ENCODE measurements at regions not wholly inside any gene's neighbourhood (a gene's known extent, or its start where the extent isn't known, plus 50 kb on each side); places are given as distances from the start of the nearest gene placed in this dataset.

- H3K9ac ChIP-seq (ENCODE audit: low read depth, low read length, poor library complexity) = no peak overlapping the region
- H3K27ac ChIP-seq (replicated peaks; ENCODE audit: low read length) = no peak overlapping the region
- H3K4me2 ChIP-seq (ENCODE audit: insufficient read depth, low read length, poor library complexity, severe bottlenecking) = no peak overlapping the region
- no peak overlapping the region for H2BK15ac ChIP-seq (ENCODE audit: low read length)
- H4K91ac ChIP-seq (ENCODE audit: low read depth, low read length, poor library complexity) = no peak overlapping the region
- no peak overlapping the region for H2BK12ac ChIP-seq (ENCODE audit: low read length)
- peaks cover 0 to 3% of the 10 kb centered on the region in 2 donors for H3K4me1 ChIP-seq (ENCODE audit: control insufficient read depth in 2 of 2, insufficient read depth in 1 of 2, low read depth in 1 of 2, low read length in 2 of 2)
- no peak overlapping the region for H2BK120ac ChIP-seq (ENCODE audit: low read depth, low read length)
- peak overlapping the region; percentile 69 for H2AFZ ChIP-seq (ENCODE audit: low read length)
- H4K8ac ChIP-seq (ENCODE audit: low read depth, low read length) = no peak overlapping the region
- no peak overlapping the region for H2AK5ac ChIP-seq (ENCODE audit: low read depth, low read length)
- DNase-seq (ENCODE audit: low spot score) = no peak
- H3K36me3 ChIP-seq (replicated peaks in 1 of 2; ENCODE audit: control insufficient read depth in 2 of 2, insufficient read depth in 2 of 2, low read length in 2 of 2) = no peaks in the 10 kb centered on the region
- H3K27me3 ChIP-seq (ENCODE audit: control insufficient read depth in 3 of 3, insufficient read depth in 3 of 3, low read depth in 1 of 3, low read length in 3 of 3) = no peaks in the 10 kb centered on the region
- H3K14ac ChIP-seq (ENCODE audit: low read length) = no peak overlapping the region
- no peak overlapping the region for H3K23ac ChIP-seq (ENCODE audit: low read depth, low read length, poor library complexity)
- WGBS, 2 donors (ENCODE audit: extremely low coverage in 2 of 2, insufficient read length in 2 of 2, insufficient replicate concordance in 1 of 2) = no CpG with 5 or more reads among the region's 2 CpGs
- H3K4ac ChIP-seq (ENCODE audit: low read length) = no peak overlapping the region
- H2BK5ac ChIP-seq (ENCODE audit: low read length) = no peak overlapping the region
- no peak overlapping the region for H3K18ac ChIP-seq (ENCODE audit: low read length)
- H3K4me3 ChIP-seq (ENCODE audit: low read length in 2 of 2) = no peak overlapping the region
- no peaks in the 10 kb centered on the region for H3K79me1 ChIP-seq (ENCODE audit: low read depth, low read length)
- H3K9me3 ChIP-seq (replicated peaks in 1 of 2; ENCODE audit: control insufficient read depth in 2 of 2, insufficient read depth in 1 of 2, low read depth in 1 of 2, low read length in 2 of 2) = no peaks in the 10 kb centered on the region
Observed at GRCh38 chr4:117784266-117784665, 250.0 kb upstream of the NDST3 start.

- no CpG with 5 or more reads among the region's 2 CpGs for WGBS, 2 donors (ENCODE audit: extremely low coverage in 2 of 2, insufficient read length in 2 of 2, insufficient replicate concordance in 1 of 2)
- Histone ChIP-seq H4K8ac (ENCODE audit: low read depth, low read length) (no peak overlapping the region), H3K4me1 (ENCODE audit: control insufficient read depth in 2 of 2, insufficient read depth in 1 of 2, low read depth in 1 of 2, low read length in 2 of 2) (peaks cover 0 to 3% of the 10 kb centered on the region in 2 donors)
Observed at GRCh38 chr4:117786566-117786965, 247.7 kb upstream of the NDST3 start.

DNA sequence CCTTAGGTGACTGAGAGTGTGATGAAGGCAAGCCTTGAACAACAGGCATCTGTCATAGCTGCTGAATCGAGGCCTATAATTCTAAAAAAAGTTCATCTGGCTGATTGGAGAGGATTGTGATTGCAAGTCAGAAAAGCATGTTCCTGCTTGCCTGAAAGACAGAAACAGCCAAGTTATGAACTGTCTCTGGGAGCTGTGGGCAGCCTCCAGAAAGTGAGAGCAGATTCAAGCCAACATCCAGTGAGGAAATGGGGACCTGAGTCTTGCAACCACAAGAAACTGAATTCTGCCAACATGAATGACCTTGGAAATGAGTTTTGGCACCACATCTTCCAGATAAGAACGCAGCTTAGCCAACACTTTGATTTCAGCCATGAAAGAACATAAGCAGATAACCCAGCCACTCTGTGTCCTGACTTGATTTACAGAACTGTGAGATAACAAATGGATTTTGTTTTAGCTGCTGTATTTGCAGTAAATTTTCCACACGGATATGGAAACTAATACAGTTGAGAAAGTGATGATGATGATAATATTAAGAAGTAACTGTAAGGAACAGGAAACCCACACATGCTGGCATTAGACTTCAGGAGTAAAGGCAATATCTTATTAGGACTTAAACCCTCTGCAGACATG, 240.3 kb upstream of the NDST3 start:
- no peaks in the 10 kb centered on the region for H3K4me1 ChIP-seq (ENCODE audit: control insufficient read depth in 2 of 2, insufficient read depth in 1 of 2, low read depth in 1 of 2, low read length in 2 of 2)
- peak overlapping the region; percentile 51 for H2AFZ ChIP-seq (ENCODE audit: low read length)
- H3K4me3 ChIP-seq (ENCODE audit: low read length in 2 of 2) = no peak overlapping the region
- H2BK12ac ChIP-seq (ENCODE audit: low read length) = no peak overlapping the region
- H3K36me3 ChIP-seq (replicated peaks in 1 of 2; ENCODE audit: control insufficient read depth in 2 of 2, insufficient read depth in 2 of 2, low read length in 2 of 2) = no peaks in the 10 kb centered on the region
- H3K18ac ChIP-seq (ENCODE audit: low read length) = no peak overlapping the region
- H3K27ac ChIP-seq (replicated peaks; ENCODE audit: low read length) = no peak overlapping the region
- H4K8ac ChIP-seq (ENCODE audit: low read depth, low read length) = no peak overlapping the region
- DNase-seq (ENCODE audit: low spot score) = no peak
- no peak overlapping the region for H4K91ac ChIP-seq (ENCODE audit: low read depth, low read length, poor library complexity)
- H2BK15ac ChIP-seq (ENCODE audit: low read length) = no peak overlapping the region
- H2AK5ac ChIP-seq (ENCODE audit: low read depth, low read length) = no peak overlapping the region
- no CpG with 5 or more reads among the region's 3 CpGs for WGBS, 2 donors (ENCODE audit: extremely low coverage in 2 of 2, insufficient read length in 2 of 2, insufficient replicate concordance in 1 of 2)
- no peaks in the 10 kb centered on the region for H3K79me1 ChIP-seq (ENCODE audit: low read depth, low read length)
- no peaks in the 10 kb centered on the region for H3K27me3 ChIP-seq (ENCODE audit: control insufficient read depth in 3 of 3, insufficient read depth in 3 of 3, low read depth in 1 of 3, low read length in 3 of 3)
- no peak overlapping the region for H2BK5ac ChIP-seq (ENCODE audit: low read length)
- no peak overlapping the region for H2BK120ac ChIP-seq (ENCODE audit: low read depth, low read length)
- no peak overlapping the region for H3K14ac ChIP-seq (ENCODE audit: low read length)
- H3K23ac ChIP-seq (ENCODE audit: low read depth, low read length, poor library complexity) = no peak overlapping the region
- no peaks in the 10 kb centered on the region for H3K9me3 ChIP-seq (replicated peaks in 1 of 2; ENCODE audit: control insufficient read depth in 2 of 2, insufficient read depth in 1 of 2, low read depth in 1 of 2, low read length in 2 of 2)
- no peak overlapping the region for H3K9ac ChIP-seq (ENCODE audit: low read depth, low read length, poor library complexity)
- H3K4ac ChIP-seq (ENCODE audit: low read length) = no peak overlapping the region
- H3K4me2 ChIP-seq (ENCODE audit: insufficient read depth, low read length, poor library complexity, severe bottlenecking) = no peak overlapping the region

More at GRCh38 chr4:117786566-117786965, 247.7 kb upstream of the NDST3 start:
- Histone ChIP-seq H2BK15ac (ENCODE audit: low read length) (no peak overlapping the region), H4K91ac (ENCODE audit: low read depth, low read length, poor library complexity) (no peak overlapping the region), H2AK5ac (ENCODE audit: low read depth, low read length) (no peak overlapping the region), H2BK120ac (ENCODE audit: low read depth, low read length) (no peak overlapping the region), H3K9ac (ENCODE audit: low read depth, low read length, poor library complexity) (no peak overlapping the region), H2BK5ac (ENCODE audit: low read length) (no peak overlapping the region), H2BK12ac (ENCODE audit: low read length) (no peak overlapping the region), H3K4me2 (ENCODE audit: insufficient read depth, low read length, poor library complexity, severe bottlenecking) (no peak overlapping the region), H3K14ac (ENCODE audit: low read length) (no peak overlapping the region), H3K4me3 (ENCODE audit: low read length in 2 of 2) (no peak overlapping the region), H3K36me3 (replicated peaks in 1 of 2; ENCODE audit: control insufficient read depth in 2 of 2, insufficient read depth in 2 of 2, low read length in 2 of 2) (no peaks in the 10 kb centered on the region), H3K4ac (ENCODE audit: low read length) (no peak overlapping the region), H3K79me1 (ENCODE audit: low read depth, low read length) (no peaks in the 10 kb centered on the region), H3K23ac (ENCODE audit: low read depth, low read length, poor library complexity) (no peak overlapping the region), H3K27me3 (ENCODE audit: control insufficient read depth in 3 of 3, insufficient read depth in 3 of 3, low read depth in 1 of 3, low read length in 3 of 3) (no peaks in the 10 kb centered on the region), H2AFZ (ENCODE audit: low read length) (no peak overlapping the region), H3K27ac (replicated peaks; ENCODE audit: low read length) (no peak overlapping the region), H3K9me3 (replicated peaks in 1 of 2; ENCODE audit: control insufficient read depth in 2 of 2, insufficient read depth in 1 of 2, low read depth in 1 of 2, low read length in 2 of 2) (no peaks in the 10 kb centered on the region), H3K18ac (ENCODE audit: low read length) (no peak overlapping the region)
- DNase-seq (ENCODE audit: low spot score) = no peak

GRCh38 chr4:117796677-117797076, 237.6 kb upstream of the NDST3 start:
- Histone ChIP-seq H3K4me2 (ENCODE audit: insufficient read depth, low read length, poor library complexity, severe bottlenecking) (no peak overlapping the region), H3K4me3 (ENCODE audit: low read length in 2 of 2) (no peak overlapping the region), H3K27ac (replicated peaks; ENCODE audit: low read length) (no peak overlapping the region), H2AK5ac (ENCODE audit: low read depth, low read length) (no peak overlapping the region), H3K79me1 (ENCODE audit: low read depth, low read length) (no peaks in the 10 kb centered on the region), H3K4ac (ENCODE audit: low read length) (no peak overlapping the region), H3K36me3 (replicated peaks in 1 of 2; ENCODE audit: control insufficient read depth in 2 of 2, insufficient read depth in 2 of 2, low read length in 2 of 2) (no peaks in the 10 kb centered on the region), H2BK12ac (ENCODE audit: low read length) (no peak overlapping the region), H2AFZ (ENCODE audit: low read length) (no peak overlapping the region), H4K8ac (ENCODE audit: low read depth, low read length) (no peak overlapping the region), H2BK120ac (ENCODE audit: low read depth, low read length) (no peak overlapping the region), H3K14ac (ENCODE audit: low read length) (no peak overlapping the region), H3K23ac (ENCODE audit: low read depth, low read length, poor library complexity) (no peak overlapping the region), H2BK15ac (ENCODE audit: low read length) (no peak overlapping the region), H3K9me3 (replicated peaks in 1 of 2; ENCODE audit: control insufficient read depth in 2 of 2, insufficient read depth in 1 of 2, low read depth in 1 of 2, low read length in 2 of 2) (no peaks in the 10 kb centered on the region), H3K9ac (ENCODE audit: low read depth, low read length, poor library complexity) (no peak overlapping the region), H3K27me3 (ENCODE audit: control insufficient read depth in 3 of 3, insufficient read depth in 3 of 3, low read depth in 1 of 3, low read length in 3 of 3) (no peaks in the 10 kb centered on the region), H3K18ac (ENCODE audit: low read length) (no peak overlapping the region), H2BK5ac (ENCODE audit: low read length) (no peak overlapping the region), H3K4me1 (ENCODE audit: control insufficient read depth in 2 of 2, insufficient read depth in 1 of 2, low read depth in 1 of 2, low read length in 2 of 2) (peaks cover 0 to 1% of the 10 kb centered on the region in 2 donors), H4K91ac (ENCODE audit: low read depth, low read length, poor library complexity) (no peak overlapping the region)
- no peak for DNase-seq (ENCODE audit: low spot score)
- no CpG with 5 or more reads among the region's 1 CpG for WGBS, 2 donors (ENCODE audit: extremely low coverage in 2 of 2, insufficient read length in 2 of 2, insufficient replicate concordance in 1 of 2)

Measured in neuronal stem cell (in vitro differentiated cells).